ENCODE measurements at regions not wholly inside any gene's neighbourhood (a gene's known extent, or its start where the extent isn't known, plus 50 kb on each side); places are given as distances from the start of the nearest gene placed in this dataset.
"Not testable (repeated sequence)": the region's sequence is repeated elsewhere in the genome, so short reads cannot be mapped to it uniquely, and the experiment has no call there.

DNA sequence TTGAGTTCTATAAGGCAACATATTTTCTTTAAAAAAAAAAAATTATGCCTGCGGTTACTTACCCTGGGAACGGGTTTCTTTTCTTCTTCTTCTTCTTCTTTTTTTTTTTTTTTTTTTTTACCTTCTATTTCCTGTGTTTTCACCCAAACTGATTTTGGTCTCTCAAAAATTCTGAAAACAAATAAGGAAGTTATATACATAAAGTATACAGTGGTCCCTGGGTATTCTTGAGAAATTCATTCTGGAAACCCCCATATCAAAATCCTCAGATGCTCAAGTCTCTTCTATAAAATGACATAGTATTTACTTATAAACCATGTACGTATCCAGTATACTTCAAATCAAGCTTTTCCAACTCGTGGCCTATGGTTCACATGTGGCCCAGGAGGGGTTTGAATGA is 326.7 kb downstream of the MAT2B start:
- Mint-ChIP-seq H3K4me3 (no peak overlapping the region), H3K27me3 (no peaks in the 10 kb centered on the region), H3K27ac (no peak overlapping the region), H3K4me1 (no peaks in the 10 kb centered on the region), H3K36me3 (no peaks in the 10 kb centered on the region), H3K9me3 (peaks cover 2% of the 10 kb centered on the region)
- DNase-seq: no peak

DNA sequence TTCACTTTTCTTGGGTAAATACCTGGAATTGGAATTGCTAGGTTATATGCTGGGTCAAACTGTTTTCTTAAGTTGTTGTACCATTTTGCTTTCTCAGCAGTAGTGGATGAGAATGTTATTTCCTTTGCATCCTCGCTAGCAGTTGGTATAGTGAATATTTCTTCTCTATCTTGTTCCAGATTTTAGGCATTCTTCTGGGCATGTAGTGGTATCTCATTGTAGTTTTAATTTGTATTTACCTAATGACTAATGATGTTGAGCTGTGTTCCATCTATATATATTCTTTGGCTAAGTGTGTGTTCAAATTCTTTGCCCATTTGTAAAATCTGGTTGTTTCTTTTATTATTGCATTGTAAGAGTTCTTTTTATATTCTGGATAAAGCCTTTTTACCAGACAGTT is 333.3 kb downstream of the MAT2B start:
- Mint-ChIP-seq H3K27me3 (no peaks in the 10 kb centered on the region), H3K4me1 (no peaks in the 10 kb centered on the region), H3K9me3 (peaks cover under 1% of the 10 kb centered on the region), H3K36me3 (no peaks in the 10 kb centered on the region), H3K27ac (no peak overlapping the region), H3K4me3 (no peak overlapping the region)
- DNase-seq: no peak

DNA sequence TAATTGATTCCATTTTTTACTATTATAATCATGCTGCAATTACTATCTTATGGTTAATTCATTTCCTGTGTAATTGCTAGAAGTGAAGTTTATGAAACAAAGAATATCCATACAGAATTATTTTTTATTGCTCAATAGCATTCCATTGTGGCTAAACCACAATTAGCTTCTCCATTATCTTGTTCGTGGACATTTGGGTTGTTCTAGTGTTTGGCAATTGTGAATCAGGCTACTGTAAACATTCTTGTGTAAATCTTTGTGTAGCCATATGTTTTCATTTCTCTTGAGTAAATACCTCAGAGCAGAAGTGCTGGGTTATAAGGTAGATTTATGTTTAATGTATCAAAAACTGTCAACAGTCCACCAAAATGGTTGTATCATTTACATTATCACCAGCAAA is 341.1 kb downstream of the MAT2B start:
- Mint-ChIP-seq H3K4me3 (no peak overlapping the region), H3K36me3 (no peaks in the 10 kb centered on the region), H3K27ac (no peak overlapping the region), H3K27me3 (no peaks in the 10 kb centered on the region), H3K4me1 (no peaks in the 10 kb centered on the region), H3K9me3 (no peaks in the 10 kb centered on the region)
- DNase-seq: no peak

DNA sequence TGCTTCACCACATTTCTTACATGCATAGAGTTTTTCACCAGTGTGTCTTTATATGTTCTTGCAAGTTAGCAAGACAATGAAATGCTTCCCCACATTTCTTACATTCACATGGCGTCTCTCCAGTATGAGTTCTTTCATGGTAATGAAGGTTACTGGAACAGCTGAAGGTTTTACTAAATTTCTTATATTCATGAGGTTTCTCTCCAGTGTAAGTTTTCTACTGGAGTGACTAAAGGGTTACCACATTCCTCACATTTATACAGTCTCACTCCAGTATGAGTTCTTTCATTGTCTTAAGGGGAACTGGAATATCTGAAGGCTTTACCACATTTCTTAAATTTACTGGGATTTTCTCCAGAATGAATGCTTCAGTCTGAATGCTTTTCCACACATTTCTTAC is 350.3 kb downstream of the MAT2B start:
- no peak overlapping the region for H3K27ac Mint-ChIP-seq
- H3K36me3 Mint-ChIP-seq: no peaks in the 10 kb centered on the region
- H3K27me3 Mint-ChIP-seq: no peaks in the 10 kb centered on the region
- DNase-seq: no peak
- no peak overlapping the region for H3K4me3 Mint-ChIP-seq
- H3K9me3 Mint-ChIP-seq: peaks cover 8% of the 10 kb centered on the region
- no peaks in the 10 kb centered on the region for H3K4me1 Mint-ChIP-seq

DNA sequence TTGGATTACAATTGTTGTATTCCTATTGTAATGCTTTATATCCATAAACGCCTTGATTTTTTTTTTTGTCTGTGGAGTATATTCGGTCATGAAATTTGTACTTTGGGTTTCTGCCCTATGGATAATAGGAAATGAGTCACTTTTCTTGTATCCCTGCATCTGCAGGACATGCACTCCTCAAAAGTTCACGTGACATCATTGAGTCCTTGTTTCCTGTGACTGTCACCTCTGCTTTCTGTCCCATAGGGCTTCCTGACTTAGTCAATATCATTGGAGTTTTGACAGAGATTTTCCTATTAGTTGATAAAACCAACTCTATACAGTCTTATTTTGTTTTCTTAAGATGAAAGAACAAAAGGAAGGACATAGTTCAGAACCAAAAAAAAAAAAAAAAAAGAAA is 356.3 kb downstream of the MAT2B start:
- DNase-seq: no peak
- H3K36me3 Mint-ChIP-seq: no peaks in the 10 kb centered on the region
- H3K27me3 Mint-ChIP-seq: no peaks in the 10 kb centered on the region
- H3K4me1 Mint-ChIP-seq: no peaks in the 10 kb centered on the region
- H3K27ac Mint-ChIP-seq: no peak overlapping the region
- no peaks in the 10 kb centered on the region for H3K9me3 Mint-ChIP-seq
- H3K4me3 Mint-ChIP-seq: no peak overlapping the region

DNA sequence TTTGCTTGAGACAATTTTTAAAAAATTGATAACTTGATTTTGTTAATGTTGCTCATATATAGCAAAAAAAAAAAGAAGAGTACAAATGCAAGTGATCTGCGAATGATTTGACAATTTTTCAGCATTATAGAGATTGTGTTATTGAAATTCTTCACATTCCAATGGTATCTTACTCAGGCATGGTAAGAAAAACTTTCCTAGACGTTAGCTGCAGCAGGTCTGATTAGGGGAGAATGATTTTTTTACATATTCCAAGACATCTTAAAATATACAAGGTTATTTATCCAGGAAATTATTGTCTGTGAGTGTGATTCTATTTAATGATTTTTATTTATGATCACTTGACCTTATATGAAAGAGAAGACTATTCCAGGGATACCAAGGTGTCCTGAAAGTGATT is 361.9 kb downstream of the MAT2B start:
- H3K9me3 Mint-ChIP-seq: peaks cover 2% of the 10 kb centered on the region

DNA sequence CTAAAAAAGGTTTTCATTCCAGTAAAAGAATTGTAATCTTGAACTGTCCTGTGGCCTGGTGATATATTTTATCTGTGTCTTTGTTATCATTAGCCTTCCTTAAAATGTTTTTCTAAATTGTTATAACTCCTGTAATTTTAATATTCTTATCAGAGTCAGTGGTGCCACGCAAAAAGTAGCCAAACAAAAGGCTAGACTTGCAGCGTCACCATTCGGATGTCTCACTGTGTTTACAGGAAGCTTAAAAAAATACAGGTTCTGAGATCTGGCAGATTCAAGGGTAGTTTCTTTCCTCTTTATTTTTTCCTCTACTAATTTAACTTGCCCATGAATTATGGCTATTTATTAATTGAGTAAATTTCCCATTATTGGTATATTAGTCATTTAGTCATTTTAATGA is 362.3 kb downstream of the MAT2B start:
- no peak for DNase-seq
- no peak overlapping the region for H3K27ac Mint-ChIP-seq
- no peak overlapping the region for H3K4me3 Mint-ChIP-seq
- H3K4me1 Mint-ChIP-seq: no peaks in the 10 kb centered on the region
- H3K27me3 Mint-ChIP-seq: no peaks in the 10 kb centered on the region
- no peaks in the 10 kb centered on the region for H3K36me3 Mint-ChIP-seq
- H3K9me3 Mint-ChIP-seq: peaks cover 2% of the 10 kb centered on the region

More for the DNA sequence above, 361.9 kb downstream of the MAT2B start:
- Mint-ChIP-seq H3K27ac (no peak overlapping the region), H3K4me3 (no peak overlapping the region), H3K36me3 (no peaks in the 10 kb centered on the region), H3K4me1 (no peaks in the 10 kb centered on the region), H3K27me3 (no peaks in the 10 kb centered on the region)
- DNase-seq: no peak

DNA sequence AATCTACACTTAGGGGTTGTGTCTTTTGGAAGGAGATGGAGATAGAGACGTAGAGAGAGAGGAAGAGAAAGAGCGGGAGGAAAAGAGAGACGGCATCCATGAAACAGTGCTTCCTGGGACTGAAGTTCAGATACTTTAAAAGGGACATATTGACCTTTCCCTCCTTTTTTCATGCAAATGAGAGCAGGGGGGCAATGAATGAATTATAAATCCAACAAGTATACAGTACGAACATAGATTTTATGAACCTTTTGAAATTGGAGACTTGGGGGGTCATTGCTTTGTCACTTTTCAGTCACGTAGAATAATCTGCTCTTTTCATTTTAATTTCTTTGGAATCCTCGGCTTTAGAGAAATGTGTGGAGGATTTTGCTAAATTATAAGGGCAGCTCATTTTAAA is 364.2 kb downstream of the MAT2B start:
- H3K36me3 Mint-ChIP-seq: no peaks in the 10 kb centered on the region
- H3K27me3 Mint-ChIP-seq: no peaks in the 10 kb centered on the region
- no peak overlapping the region for H3K4me3 Mint-ChIP-seq
- H3K4me1 Mint-ChIP-seq: no peaks in the 10 kb centered on the region
- DNase-seq: no peak
- H3K9me3 Mint-ChIP-seq: peaks cover 2% of the 10 kb centered on the region
- no peak overlapping the region for H3K27ac Mint-ChIP-seq

DNA sequence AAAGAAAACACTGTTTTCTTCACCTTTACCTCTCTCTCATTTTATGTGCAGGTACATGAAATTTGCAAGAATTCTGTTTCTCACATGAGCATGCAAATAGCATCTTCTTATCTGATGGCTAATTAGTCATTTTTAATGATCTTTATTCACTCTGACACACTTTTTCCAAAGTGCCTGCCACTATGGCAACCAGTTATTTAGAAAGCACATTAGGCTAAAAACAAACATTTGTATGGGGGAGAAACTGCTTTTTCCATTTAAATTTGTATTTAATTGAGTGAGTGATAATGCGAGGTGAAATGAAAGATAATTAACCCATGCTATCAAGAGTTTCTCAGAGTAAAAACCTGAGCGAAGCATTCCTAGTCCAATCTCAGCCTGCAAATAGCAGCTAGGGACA is 365.0 kb downstream of the MAT2B start:
- no peaks in the 10 kb centered on the region for H3K36me3 Mint-ChIP-seq
- DNase-seq: no peak
- H3K4me1 Mint-ChIP-seq: no peaks in the 10 kb centered on the region
- H3K27me3 Mint-ChIP-seq: no peaks in the 10 kb centered on the region
- peaks cover 2% of the 10 kb centered on the region for H3K9me3 Mint-ChIP-seq
- H3K27ac Mint-ChIP-seq: no peak overlapping the region
- no peak overlapping the region for H3K4me3 Mint-ChIP-seq

DNA sequence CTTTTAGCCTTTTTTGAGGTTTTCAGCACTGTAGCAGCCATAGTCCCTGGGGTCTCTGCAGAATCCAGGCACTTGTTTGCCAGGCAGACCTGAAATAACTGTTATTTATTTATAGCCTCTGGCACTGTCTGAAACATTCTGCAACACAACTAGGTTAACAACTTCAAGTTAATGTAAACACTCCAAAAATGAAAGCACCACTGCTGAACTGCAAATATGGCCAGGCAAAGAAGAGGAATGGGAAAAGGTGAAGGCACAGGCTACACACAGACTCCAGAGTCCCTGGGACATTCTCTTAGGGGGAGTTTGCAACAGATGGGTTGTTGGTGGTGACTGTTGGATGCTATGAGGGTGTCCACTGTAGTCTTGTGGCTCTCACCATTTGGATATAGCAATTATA is 369.0 kb downstream of the MAT2B start:
- Mint-ChIP-seq H3K27ac (no peak overlapping the region), H3K27me3 (no peaks in the 10 kb centered on the region), H3K36me3 (no peaks in the 10 kb centered on the region), H3K9me3 (peaks cover under 1% of the 10 kb centered on the region), H3K4me1 (no peaks in the 10 kb centered on the region), H3K4me3 (no peak overlapping the region)
- DNase-seq: no peak

DNA sequence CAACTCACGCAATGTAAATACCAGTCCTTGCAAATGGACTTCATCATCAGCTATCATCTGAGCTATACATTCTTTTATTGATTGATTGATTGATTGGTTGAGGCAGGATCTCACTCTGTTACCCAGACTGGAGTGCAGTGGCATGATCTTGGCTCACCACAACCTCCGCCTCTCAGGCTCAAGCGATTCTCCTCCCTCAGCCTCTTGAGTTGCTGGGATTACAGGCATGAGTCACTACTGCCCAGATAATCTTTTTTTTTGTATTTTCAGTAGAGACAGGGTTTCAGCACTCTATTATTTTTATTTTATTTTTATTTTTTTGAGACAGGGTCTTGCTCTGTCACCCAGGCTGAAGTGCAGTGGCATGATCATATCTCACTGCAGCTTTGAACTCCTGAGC is 369.5 kb downstream of the MAT2B start:
- not testable (repeated sequence) for DNase-seq, H3K36me3 Mint-ChIP-seq, H3K27me3 Mint-ChIP-seq, H3K27ac Mint-ChIP-seq, H3K4me3 Mint-ChIP-seq, H3K4me1 Mint-ChIP-seq, H3K9me3 Mint-ChIP-seq

DNA sequence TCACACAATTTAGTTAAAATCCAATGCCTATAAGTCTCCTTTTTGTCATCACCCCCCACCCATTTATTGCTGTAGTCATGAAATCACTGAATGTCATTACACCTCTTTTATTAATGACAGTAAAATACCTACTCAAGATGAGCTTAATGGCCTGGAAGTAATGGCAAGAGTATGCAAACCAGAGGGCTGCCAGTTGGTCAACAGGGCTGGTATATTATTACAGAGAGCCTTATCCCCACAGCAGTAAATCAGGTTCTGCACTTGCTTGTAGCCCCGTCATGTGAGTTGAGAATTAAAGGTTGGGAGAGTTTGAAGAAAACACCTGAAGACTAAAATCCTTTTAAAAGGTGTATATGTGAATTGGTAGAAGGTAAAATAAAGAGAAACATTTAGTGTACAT is 372.4 kb downstream of the MAT2B start:
- H3K4me1 Mint-ChIP-seq: no peaks in the 10 kb centered on the region
- H3K27me3 Mint-ChIP-seq: no peaks in the 10 kb centered on the region
- H3K36me3 Mint-ChIP-seq: no peaks in the 10 kb centered on the region
- H3K4me3 Mint-ChIP-seq: no peak overlapping the region
- H3K27ac Mint-ChIP-seq: no peak overlapping the region
- no peaks in the 10 kb centered on the region for H3K9me3 Mint-ChIP-seq
- DNase-seq: no peak

DNA sequence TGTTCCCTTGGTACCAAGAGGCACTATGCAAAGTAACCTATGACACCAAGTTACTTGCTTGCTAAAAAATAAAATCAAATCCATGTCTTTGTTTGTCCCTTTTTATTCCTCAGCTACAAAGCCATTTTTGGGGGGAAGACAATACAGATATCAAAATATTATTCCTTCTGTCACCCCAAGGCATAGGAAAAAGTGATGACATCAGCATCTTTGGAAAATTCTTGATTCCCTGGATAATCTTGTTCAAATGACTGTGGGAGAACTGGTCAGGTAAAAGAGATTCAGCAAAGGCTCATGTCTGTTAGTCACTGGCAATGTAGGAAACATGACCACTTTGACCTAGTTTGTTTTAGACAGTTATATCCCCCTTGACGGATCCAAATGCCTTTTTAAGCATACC is 373.1 kb downstream of the MAT2B start:
- no peak overlapping the region for H3K27ac Mint-ChIP-seq
- H3K36me3 Mint-ChIP-seq: no peaks in the 10 kb centered on the region
- no peak overlapping the region for H3K4me3 Mint-ChIP-seq
- H3K4me1 Mint-ChIP-seq: no peaks in the 10 kb centered on the region
- DNase-seq: no peak
- no peaks in the 10 kb centered on the region for H3K27me3 Mint-ChIP-seq
- no peaks in the 10 kb centered on the region for H3K9me3 Mint-ChIP-seq

DNA sequence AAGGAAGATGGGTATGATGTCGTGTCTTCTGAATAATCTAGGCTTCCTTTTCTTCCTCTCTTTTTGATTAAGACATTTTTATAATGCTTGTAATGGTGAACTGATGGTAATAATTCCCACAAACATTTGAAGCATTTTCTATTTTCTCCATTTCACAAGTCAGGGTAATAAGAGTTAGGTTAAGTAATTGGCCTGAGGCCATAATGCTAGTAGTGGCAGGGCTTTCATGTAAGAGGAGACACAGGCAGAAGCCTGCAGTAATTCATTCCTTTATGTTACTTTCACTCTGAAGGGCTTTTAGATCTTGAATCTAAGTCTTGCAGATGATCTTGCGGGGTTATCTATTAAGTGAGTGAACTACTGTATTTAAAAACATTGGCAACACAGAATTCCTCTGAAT is 374.9 kb downstream of the MAT2B start:
- H3K27me3 Mint-ChIP-seq: no peaks in the 10 kb centered on the region
- H3K27ac Mint-ChIP-seq: no peak overlapping the region
- no peak for DNase-seq
- H3K4me1 Mint-ChIP-seq: no peaks in the 10 kb centered on the region
- no peaks in the 10 kb centered on the region for H3K36me3 Mint-ChIP-seq
- H3K4me3 Mint-ChIP-seq: no peak overlapping the region
- no peaks in the 10 kb centered on the region for H3K9me3 Mint-ChIP-seq

DNA sequence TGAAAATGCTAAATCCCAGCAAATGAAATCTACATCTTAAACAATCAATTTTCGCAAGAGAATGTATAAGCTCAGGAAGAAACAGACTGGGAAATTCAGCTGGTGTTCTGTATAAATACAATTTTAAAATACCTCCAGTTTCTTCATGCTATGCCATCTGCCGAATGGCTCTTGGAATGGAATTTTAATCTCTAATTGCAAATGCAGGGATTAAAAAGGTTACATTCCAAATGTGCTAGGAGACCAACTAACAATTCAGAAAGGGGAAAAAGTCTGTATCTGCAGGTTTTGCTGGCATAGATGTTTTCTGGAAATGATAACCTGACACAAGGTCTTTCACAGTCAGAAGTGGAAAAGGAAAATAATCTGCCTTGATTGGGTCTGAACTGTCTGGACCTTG is 379.7 kb downstream of the MAT2B start:
- Mint-ChIP-seq H3K4me3 (no peak overlapping the region), H3K27me3 (no peaks in the 10 kb centered on the region), H3K9me3 (no peaks in the 10 kb centered on the region), H3K4me1 (no peaks in the 10 kb centered on the region), H3K36me3 (no peaks in the 10 kb centered on the region), H3K27ac (no peak overlapping the region)
- DNase-seq: no peak

DNA sequence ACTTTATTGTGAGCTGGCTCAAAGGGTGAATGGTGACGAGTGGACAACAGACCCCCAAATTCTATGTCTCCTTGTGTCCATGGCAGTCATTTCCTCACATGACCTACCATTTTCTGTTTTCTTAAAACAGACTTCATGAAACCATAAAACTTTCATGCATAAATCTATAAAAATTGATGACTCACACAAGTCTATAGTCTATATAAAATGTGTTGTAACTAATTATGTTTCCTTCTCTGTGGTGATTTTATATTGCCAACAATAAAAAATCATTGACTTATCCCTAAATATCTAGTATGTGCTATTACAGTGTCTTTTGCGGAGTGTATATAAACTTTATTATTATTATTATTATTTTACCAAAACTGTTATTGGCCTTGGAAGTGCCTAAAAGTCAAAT is 382.4 kb downstream of the MAT2B start:
- Mint-ChIP-seq H3K4me1 (no peaks in the 10 kb centered on the region), H3K36me3 (no peaks in the 10 kb centered on the region), H3K9me3 (no peaks in the 10 kb centered on the region), H3K4me3 (no peak overlapping the region), H3K27ac (no peak overlapping the region), H3K27me3 (no peaks in the 10 kb centered on the region)
- DNase-seq: no peak

DNA sequence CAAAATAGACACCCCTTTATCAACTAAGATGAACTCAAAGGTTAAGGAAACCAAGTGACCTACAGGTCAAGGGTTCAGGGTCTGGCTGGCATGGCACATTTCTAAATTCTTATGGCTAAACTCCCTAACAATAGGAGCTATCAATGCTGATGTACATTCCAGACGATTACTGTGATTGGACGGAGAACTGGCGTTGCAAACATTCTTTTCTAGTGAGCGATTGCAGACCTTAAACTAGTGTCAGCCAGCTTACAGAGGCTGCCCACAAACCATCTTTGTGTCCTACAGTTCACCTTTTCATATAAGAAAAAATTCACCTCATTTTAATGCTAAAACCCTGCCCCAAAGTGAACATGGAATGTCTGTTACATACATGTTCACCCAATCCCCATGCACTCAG is 382.9 kb downstream of the MAT2B start:
- no peak overlapping the region for H3K4me3 Mint-ChIP-seq
- H3K27ac Mint-ChIP-seq: no peak overlapping the region
- no peaks in the 10 kb centered on the region for H3K36me3 Mint-ChIP-seq
- H3K4me1 Mint-ChIP-seq: no peaks in the 10 kb centered on the region
- DNase-seq: no peak
- H3K9me3 Mint-ChIP-seq: no peaks in the 10 kb centered on the region
- H3K27me3 Mint-ChIP-seq: no peaks in the 10 kb centered on the region

All from activated naive CD8-positive, alpha-beta T cell treated with anti-CD3 and anti-CD28 coated beads for 36 hours (primary cell).